ENCODE measurements at regions not wholly inside any gene's neighbourhood (a gene's known extent, or its start where the extent isn't known, plus 50 kb on each side); places are given as distances from the start of the nearest gene placed in this dataset.

DNA sequence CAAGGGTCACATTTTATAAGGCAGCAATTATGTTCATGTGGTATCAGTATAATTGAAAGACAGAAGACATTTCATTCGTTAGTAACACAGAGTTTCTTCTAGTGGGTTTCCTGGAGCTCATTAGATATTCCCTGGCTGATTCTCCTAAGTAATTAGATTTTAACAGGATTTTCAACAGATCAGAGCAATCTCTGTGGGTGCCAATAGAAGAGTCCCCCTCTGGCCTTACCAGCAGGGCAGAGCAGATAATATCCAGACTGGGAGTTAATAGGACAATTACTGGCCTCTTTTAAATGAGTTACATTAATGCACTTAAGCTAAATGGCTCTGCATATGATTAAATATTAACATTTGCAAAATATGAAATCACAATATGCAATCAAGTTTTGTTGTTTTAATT is 74.2 kb upstream of the FOXD3 start:
- TF ChIP-seq ZFP3 (CRISPR knock-in tag; IDR thresholded peaks at IDR 0.05): no peak
- no peak for TF ChIP-seq ZC3H10 (CRISPR knock-in tag; IDR thresholded peaks at IDR 0.05)
- TF ChIP-seq ISL1 (CRISPR knock-in tag; IDR thresholded peaks at IDR 0.05): no peak
- TF ChIP-seq, protein P1, sequence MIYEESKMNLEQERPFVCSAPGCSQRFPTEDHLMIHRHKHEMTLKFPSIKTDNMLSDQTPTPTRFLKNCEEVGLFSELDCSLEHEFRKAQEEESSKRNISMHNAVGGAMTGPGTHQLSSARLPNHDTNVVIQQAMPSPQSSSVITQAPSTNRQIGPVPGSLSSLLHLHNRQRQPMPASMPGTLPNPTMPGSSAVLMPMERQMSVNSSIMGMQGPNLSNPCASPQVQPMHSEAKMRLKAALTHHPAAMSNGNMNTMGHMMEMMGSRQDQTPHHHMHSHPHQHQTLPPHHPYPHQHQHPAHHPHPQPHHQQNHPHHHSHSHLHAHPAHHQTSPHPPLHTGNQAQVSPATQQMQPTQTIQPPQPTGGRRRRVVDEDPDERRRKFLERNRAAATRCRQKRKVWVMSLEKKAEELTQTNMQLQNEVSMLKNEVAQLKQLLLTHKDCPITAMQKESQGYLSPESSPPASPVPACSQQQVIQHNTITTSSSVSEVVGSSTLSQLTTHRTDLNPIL (CRISPR knock-in tag; IDR thresholded peaks at IDR 0.05; ENCODE audit: low read depth): no peak
- TF ChIP-seq PPARA (CRISPR knock-in tag; IDR thresholded peaks at IDR 0.05; ENCODE audit: borderline replicate concordance): no peak
- no peak for TF ChIP-seq ZFP30 (CRISPR knock-in tag; IDR thresholded peaks at IDR 0.05)
- TF ChIP-seq ZNF565 (CRISPR knock-in tag; conservative IDR thresholded peaks at IDR 0.05; ENCODE audit: low read depth): no peak
